Pancreas (tissue), 10 donors: ENCODE measurements at regions not wholly inside any gene's neighbourhood (a gene's known extent, or its start where the extent isn't known, plus 50 kb on each side); places are given as distances from the start of the nearest gene placed in this dataset.
"Not testable (repeated sequence)": the region's sequence is repeated elsewhere in the genome, so short reads cannot be mapped to it uniquely, and the experiment has no call there.

ENCODE experiments used
- ATAC-seq, 4 donors: fragments of 200-7000 bp; cut with Tn5 transposase; one replicate each; pipeline versions ENCODE4 v1.8.0 to v1.9.1; 2020; ENCODE audit warnings: mild to moderate bottlenecking in 4 of 4, moderate library complexity in 4 of 4
- DNase-seq, 6 donors: peaks; one replicate each; pipeline ENCODE4 v3.0.0-alpha.2; 2020
- FAIRE-seq: peaks from 2 replicates; lab custom pipeline; 2012; peaks lifted over from hg19 to GRCh38; lab: Jason Lieb, UNC
- H3K27ac ChIP-seq, 4 donors: fragments of 200-600 bp; sonication (generic); 1 replicate in 3 of 4; 2 replicates in 1 of 4; pipeline versions ENCODE4 v1.5.0 to v1.8.0; 2020
- H3K27me3 ChIP-seq, 4 donors: fragments of 200-600 bp; one replicate each; pipeline ENCODE4 v1.8.0; 2021
- H3K36me3 ChIP-seq, 3 donors: fragments of 200-600 bp; sonication (generic) in 1 of 3; one replicate each; pipeline versions ENCODE4 v1.5.0 to v1.8.0; 2020 to 2021
- H3K4me1 ChIP-seq, 3 donors: fragments of 200-600 bp; one replicate each; pipeline ENCODE4 v1.8.0; 2021
- H3K4me3 ChIP-seq, 4 donors: fragments of 200-600 bp; sonication (generic) in 2 of 4; one replicate each; pipeline versions ENCODE4 v1.5.0 to v1.8.0; 2020 to 2021
- H3K9me3 ChIP-seq, 4 donors: fragments of 200-600 bp; one replicate each; pipeline ENCODE4 v1.8.0; 2021
- CTCF ChIP-seq, 4 donors: fragments of 200-600 bp; sonication (generic) in 3 of 4; IDR thresholded peaks; one replicate each; pipeline versions ENCODE4 v1.5.0 to v1.8.0; 2021; ENCODE audit warnings: antibody characterized with exemption in 4 of 4
- WGBS, 2 donors: extraction: QIAGEN DNeasy Blood & Tissue Kit; methylation state at CpG; one replicate each; pipeline ENCODE4 v1.1.7; 2013; 5-methylcytosine and 5-hydroxymethylcytosine counted together
- intact Hi-C, 3 donors: fragments of 100-400 bp; cut with DNase I; formaldehyde crosslinking; loops; one replicate each; pipeline versions ENCODE4 v1.11.1 to v1.14.2; 2022
- donor health status: healthy with polysubstance abuse.
- donor health status: DM: no; HTN: no; CAD: no; lungs with moderate emphysema.
- donor health status: DM: no; HTN: no; CAD: no.
- donor health status: control.
- donor health status: control.
- donor health status: Bipolar disorder and iron deficiency.
- donor health status: DM: yes; HTN: yes; CAD: no.
- donor health status: DM: no; HTN: no; CAD: no.
- donor health status: DM: no; HTN: no; CAD: no.
- donor health status: DM: yes; HTN: yes; CAD: no.

- ATAC-seq (no peak), DNase-seq (no peak), FAIRE-seq (no peak)
- H3K36me3 ChIP-seq, result no peaks in the 10 kb centered on the region
- intact Hi-C loops, result no loop called here
- H3K4me3 ChIP-seq, result no peak overlapping the region
- no peaks in the 10 kb centered on the region for H3K9me3 ChIP-seq
- no peak overlapping the region for H3K27ac ChIP-seq
- WGBS, 2 donors, result 73 to 86% methylated on average over 2 of the region's 2 CpGs
- H3K27me3 ChIP-seq, result no peaks in the 10 kb centered on the region
- TF ChIP-seq CTCF (IDR thresholded peaks at IDR 0.05), result no peak
- no peaks in the 10 kb centered on the region for H3K4me1 ChIP-seq
Measured at GRCh38 chr11:121372028-121372427, 79.5 kb downstream of the SC5D start.

DNA sequence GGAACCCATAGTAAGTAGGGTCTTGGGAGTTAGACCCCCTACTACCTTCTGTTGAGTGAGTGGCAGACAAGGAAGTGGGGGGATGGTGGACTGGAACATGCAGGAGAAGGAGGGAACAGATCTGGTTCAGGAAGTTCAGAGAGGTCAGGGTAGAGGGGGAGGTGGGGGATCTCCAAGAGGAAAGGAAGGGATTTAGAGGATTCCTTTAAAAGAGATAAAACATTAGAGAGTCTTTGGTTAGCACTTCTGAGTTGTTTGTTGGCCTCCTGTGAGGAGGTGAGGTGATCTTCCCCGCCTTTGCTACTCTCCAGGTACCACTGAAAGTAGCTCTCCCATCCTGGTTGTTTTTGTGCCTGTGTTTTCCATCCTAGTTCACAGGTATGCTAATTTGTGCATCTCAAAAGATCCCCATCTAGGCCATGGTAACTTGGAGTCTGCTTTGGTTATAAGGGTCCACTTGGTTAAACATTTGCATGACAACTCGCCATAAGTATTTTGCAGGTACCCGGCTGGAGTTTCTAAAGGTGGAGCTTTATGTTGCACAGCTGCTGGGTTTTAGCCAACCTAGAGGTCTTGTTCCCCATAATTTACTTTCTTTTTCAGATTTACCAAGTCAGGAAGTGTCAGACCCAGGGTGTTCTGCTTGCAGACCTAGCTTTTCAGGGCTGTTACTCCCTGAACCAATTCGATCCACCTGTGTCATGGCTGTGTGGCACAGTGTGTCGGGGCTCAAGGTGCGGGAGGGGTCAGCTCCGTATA, 79.3 kb upstream of the SORL1 start:
- Histone ChIP-seq H3K9me3 (no peaks in the 10 kb centered on the region), H3K27me3 (no peaks in the 10 kb centered on the region), H3K4me3 (no peak overlapping the region), H3K27ac (no peak overlapping the region), H3K36me3 (no peaks in the 10 kb centered on the region), H3K4me1 (no peaks in the 10 kb centered on the region)
- DNase-seq, result no peak
- TF ChIP-seq CTCF (IDR thresholded peaks at IDR 0.05), result no peak
- ATAC-seq, result no peak
- no peak for FAIRE-seq
- WGBS, 2 donors, result 80 to 94% methylated on average over 7 of the region's 7 CpGs
- intact Hi-C loops, result no loop called here

DNA sequence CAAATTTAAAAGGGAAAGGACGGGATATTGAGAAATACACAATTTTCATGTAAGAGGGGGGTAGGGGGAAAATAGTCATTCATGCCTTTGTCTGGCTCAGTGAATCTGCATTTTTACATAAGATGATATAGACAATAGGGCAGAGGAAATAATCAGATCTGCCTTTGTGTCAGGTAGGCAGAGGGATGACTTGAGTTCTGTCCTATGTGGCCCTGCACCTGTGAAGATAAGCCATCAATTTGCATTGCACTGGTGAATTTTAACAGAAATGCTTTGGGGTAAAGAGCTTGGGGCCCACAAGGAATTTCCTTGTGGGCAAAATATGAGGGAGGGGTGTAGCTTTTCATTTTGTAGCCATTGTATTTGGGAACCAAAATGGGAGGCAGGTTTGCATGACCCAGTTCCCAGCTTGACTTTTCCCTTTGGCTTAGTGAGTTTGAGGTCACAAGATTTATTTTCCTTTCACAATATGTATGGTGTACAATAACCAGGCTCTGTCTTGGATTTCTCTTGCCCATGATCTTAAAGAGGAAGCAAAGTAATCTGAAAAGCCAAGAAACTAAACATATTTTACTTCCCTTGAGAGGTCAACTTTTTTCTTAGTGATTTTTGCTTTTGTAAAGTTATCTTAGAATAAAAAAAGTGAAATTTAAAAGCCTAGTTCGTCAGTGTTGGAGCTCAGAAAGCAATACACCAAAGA, 77.7 kb upstream of the SORL1 start:
- Histone ChIP-seq H3K9me3 (no peaks in the 10 kb centered on the region), H3K36me3 (no peaks in the 10 kb centered on the region), H3K4me3 (no peak overlapping the region), H3K4me1 (no peaks in the 10 kb centered on the region), H3K27me3 (no peaks in the 10 kb centered on the region), H3K27ac (no peak overlapping the region)
- WGBS, 2 donors, result 48 to 75% methylated on average over 2 of the region's 2 CpGs
- no peak for ATAC-seq
- FAIRE-seq, result no peak
- TF ChIP-seq CTCF (IDR thresholded peaks at IDR 0.05), result no peak
- intact Hi-C loops, result no loop called here
- no peak for DNase-seq

- H3K4me1 ChIP-seq, result no peaks in the 10 kb centered on the region
- ATAC-seq (no peak), DNase-seq (no peak), FAIRE-seq (no peak)
- no peak overlapping the region for H3K4me3 ChIP-seq
- H3K27ac ChIP-seq, result no peak overlapping the region
- TF ChIP-seq CTCF (IDR thresholded peaks at IDR 0.05), result no peak
- 65 to 87% methylated on average over 3 of the region's 3 CpGs for WGBS, 2 donors
- H3K9me3 ChIP-seq, result no peaks in the 10 kb centered on the region
- intact Hi-C loops, result no loop called here
- no peaks in the 10 kb centered on the region for H3K36me3 ChIP-seq
- no peaks in the 10 kb centered on the region for H3K27me3 ChIP-seq
Measured at GRCh38 chr11:121376130-121376529, 76.0 kb upstream of the SORL1 start.

DNA sequence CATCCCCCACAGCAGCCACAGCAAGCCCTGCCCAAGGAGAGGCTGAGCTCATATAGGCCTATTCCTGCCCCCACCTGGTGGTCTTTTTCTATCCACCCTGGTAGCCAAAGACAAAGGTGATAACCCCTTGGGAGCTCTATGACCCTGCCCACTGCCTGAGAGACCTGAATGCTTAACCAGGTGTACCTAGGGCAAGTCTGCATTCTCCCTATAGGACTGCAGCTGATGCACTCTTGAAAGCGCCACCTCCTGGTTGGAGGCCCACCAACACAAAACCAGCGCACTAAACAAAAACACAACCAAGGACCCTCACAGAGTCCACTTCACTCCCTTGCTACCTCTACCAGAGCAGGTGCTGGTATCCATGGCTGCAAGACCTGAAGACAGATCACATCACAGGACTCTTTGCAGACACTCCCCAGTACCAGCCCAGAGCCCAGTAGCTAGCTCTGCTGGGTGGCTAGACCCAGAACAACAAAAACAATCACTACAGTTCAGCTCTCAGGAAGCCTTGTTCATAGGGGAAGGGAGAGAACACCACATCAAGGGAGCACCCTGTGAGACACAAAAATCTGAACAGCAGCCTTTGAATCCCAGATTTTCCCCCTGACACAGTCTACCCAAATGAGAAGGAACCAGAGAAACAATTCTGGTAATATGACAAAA, 72.8 kb upstream of the SORL1 start:
- WGBS, 2 donors, result 89 to 91% methylated on average over 2 of the region's 2 CpGs

More for the DNA sequence above, 72.8 kb upstream of the SORL1 start:
- DNase-seq, H3K4me1 ChIP-seq, FAIRE-seq, H3K36me3 ChIP-seq, intact Hi-C loops, H3K9me3 ChIP-seq, H3K4me3 ChIP-seq, H3K27ac ChIP-seq, H3K27me3 ChIP-seq, ATAC-seq: not testable (repeated sequence)
